Epithelial cell of proximal tubule (primary cell): ENCODE measurements at regions not wholly inside any gene's neighbourhood (a gene's known extent, or its start where the extent isn't known, plus 50 kb on each side); places are given as distances from the start of the nearest gene placed in this dataset.

ENCODE experiments used
- DNase-seq: peaks from one replicate; pipeline ENCODE4 v3.0.0-alpha.2; 2011; ENCODE audit warnings: low read depth
- H3K4me3 ChIP-seq: 2 replicates; pipeline ENCODE4 v1.5.1; 2011; ENCODE audit warnings: low read depth, mild to moderate bottlenecking, low read length
- TF ChIP-seq, protein P1 (sequence below): conservative IDR thresholded peaks from 2 replicates; pipeline ENCODE4 v1.5.1; 2012; ENCODE audit warnings: low read depth, mild to moderate bottlenecking, low read length

DNA sequence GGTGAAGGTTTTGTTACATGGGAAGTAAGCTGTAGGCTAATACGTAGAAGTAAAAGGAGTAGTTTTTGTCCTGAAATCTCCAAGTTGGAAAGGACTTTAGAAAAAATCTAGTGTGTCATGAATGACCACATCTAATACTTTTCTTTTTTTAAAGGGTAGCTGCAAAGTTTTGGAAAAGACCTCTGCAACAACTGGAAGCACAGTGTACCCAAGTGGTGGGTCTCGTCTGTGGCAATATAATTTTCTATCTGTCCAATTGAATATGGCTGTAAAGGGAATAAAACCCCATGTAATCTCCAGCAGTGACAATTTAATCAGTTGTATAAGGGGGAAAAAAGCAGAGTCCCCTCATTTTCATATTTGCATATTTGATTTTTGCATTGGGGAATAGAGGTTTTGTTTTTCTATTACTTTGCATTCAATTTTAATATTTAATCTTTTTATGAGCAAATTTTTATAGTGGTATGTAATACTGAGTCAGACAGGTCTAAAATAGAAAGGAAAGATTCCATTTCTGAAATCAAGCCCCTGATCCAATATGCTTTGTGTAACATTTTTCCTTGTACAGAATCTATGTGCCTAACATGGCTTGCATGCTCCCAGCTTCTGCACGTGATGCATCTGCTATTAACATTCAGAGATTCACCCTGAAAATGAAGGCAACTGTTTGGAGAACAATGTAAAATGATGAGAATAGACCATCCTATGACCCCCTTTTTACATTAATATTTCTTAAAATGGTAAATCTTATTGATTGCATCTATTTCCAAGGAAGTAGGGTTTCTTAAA lies 531.4 kb downstream of the ZIC1 start:
- TF ChIP-seq, protein P1, sequence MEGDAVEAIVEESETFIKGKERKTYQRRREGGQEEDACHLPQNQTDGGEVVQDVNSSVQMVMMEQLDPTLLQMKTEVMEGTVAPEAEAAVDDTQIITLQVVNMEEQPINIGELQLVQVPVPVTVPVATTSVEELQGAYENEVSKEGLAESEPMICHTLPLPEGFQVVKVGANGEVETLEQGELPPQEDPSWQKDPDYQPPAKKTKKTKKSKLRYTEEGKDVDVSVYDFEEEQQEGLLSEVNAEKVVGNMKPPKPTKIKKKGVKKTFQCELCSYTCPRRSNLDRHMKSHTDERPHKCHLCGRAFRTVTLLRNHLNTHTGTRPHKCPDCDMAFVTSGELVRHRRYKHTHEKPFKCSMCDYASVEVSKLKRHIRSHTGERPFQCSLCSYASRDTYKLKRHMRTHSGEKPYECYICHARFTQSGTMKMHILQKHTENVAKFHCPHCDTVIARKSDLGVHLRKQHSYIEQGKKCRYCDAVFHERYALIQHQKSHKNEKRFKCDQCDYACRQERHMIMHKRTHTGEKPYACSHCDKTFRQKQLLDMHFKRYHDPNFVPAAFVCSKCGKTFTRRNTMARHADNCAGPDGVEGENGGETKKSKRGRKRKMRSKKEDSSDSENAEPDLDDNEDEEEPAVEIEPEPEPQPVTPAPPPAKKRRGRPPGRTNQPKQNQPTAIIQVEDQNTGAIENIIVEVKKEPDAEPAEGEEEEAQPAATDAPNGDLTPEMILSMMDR, result no peak
- H3K4me3 ChIP-seq, result no peak overlapping the region
- DNase-seq, result no peak

DNA sequence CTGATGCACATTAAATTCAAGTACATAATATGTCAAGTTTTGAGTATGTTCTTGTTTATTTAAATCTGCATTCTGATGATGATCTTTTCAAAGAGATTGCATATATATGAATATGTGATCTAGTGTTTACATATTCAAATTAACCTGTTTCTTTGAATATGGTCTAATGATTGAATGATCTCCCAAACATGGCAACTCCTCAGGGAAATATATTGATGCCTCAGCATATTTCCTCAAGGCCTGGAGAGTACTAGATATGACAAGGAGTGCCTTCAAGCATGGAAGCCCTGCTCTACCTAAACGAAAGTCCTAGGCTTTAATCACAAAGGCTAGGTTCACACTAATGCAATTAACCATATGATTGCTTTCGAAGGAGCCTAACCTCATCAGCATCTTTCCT lies 532.8 kb downstream of the ZIC1 start:
- TF ChIP-seq, protein P1, result no peak
- no peak for DNase-seq
- no peak overlapping the region for H3K4me3 ChIP-seq

DNA sequence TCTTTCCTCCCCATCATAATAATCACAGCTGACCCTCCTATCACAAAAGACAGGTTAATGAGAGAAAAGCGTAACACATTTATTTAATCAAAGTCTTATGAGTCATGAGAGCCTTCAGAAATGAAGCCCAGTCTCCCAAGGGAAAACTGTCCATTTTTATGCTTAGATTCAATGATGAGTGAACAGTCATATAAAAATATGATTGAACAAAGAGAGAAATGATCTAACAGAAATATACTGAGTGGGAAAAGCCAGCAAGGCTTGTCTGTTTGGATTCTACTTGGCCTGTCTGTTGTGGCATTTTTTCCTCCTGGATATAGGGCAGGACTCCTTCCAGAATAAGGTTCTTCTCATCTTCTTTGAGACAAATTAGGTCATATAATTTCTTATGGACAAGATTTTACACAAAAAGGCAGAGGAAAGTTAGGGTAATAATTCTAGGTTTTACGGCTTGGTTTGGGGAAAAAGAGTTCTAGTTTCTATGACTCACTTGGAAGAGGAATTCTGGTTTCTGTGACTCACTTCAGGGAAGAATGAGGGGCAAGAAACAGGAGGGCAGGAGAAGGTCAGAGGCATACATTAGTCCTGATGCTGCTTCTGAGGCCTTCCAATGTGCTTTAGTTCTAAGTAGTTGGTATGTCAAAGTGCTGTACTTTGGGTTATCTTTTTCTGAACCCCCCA lies 534.2 kb downstream of the ZIC1 start:
- peak; percentile 64 for DNase-seq
- no peak overlapping the region for H3K4me3 ChIP-seq
- TF ChIP-seq, protein P1, result no peak

DNA sequence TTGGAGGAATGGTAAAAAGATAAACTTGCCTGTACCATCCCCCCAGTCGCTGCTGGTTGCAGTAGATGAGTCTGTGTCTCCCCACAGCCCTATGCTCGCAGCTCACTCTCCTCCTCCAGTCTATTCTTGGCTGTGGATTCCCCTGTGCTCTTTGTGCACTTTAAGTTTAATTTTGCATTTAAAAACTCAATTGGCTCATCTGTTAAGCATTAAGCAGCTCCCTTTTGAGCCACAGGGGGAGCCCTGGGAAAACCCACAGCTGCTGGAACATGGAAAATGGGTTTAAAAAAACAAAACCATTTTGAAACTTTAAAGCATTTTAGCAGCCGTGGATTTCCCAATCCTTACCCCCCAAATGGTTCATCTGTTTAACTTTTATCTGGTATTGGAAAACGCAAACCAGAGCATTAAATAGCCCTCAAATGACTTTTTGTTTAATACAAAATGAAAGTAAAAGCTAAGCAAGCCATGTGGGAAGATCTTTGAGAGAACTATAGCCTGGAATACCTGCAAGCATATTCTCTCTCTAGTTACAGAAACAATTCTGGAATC lies 536.9 kb downstream of the ZIC1 start:
- TF ChIP-seq, protein P1, result peak; percentile 80
- peak overlapping the region; percentile 45 for H3K4me3 ChIP-seq
- peak; percentile 82 for DNase-seq

DNA sequence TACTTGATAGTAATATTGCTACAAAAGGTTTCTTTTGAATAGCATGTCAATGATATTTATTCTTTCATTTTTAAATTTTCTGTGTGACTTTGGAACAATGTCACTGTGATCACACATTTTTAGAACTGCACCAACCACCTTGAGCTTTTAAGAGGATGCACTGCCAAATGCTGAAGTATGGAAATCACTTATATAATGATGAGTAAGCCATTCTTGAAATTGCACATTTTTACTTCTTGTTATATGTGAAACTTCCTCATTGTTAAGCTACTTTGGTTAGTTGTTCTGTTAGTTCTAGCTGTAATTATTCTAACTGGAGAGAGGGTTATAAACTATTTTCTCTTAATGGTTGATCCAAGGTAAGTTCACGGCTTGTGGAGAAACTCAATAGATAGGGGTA lies 547.5 kb downstream of the ZIC1 start:
- H3K4me3 ChIP-seq, result no peak overlapping the region
- TF ChIP-seq, protein P1, result no peak
- DNase-seq, result no peak

DNA sequence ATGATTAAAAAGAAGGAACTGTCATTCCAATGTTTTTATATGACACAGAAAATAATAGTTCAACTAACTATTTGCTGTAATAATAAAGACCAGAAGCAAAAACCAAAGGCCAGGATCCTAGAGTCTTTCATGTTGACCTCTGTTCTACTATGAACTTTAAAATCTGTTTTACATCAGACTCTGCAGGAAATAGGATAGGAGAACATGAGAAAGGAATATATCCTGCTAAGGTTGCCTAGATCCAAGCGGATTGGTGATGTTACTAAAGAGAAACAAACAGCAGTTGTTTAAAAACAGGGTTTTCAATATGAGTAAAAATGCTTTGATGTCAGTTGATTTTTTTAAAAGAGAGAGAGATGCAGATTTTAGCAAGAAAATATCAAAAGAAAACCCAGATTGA lies 549.6 kb downstream of the ZIC1 start:
- no peak overlapping the region for H3K4me3 ChIP-seq
- TF ChIP-seq, protein P1, result no peak
- no peak for DNase-seq
